ENCODE measurements at regions not wholly inside any gene's neighbourhood (a gene's known extent, or its start where the extent isn't known, plus 50 kb on each side); places are given as distances from the start of the nearest gene placed in this dataset.
"Not testable (repeated sequence)": the region's sequence is repeated elsewhere in the genome, so short reads cannot be mapped to it uniquely, and the experiment has no call there.

- DNase-seq (ENCODE audit: low spot score in 2 of 2, unreplicated experiment in 2 of 2): no peak
- Mint-ChIP-seq H3K4me3 (no peak overlapping the region), H3K9me3 (peaks cover 56% of the 10 kb centered on the region), H3K4me1 (no peaks in the 10 kb centered on the region), H3K36me3 (peaks cover 2% of the 10 kb centered on the region), H3K27me3 (ENCODE audit: low read depth) (no peaks in the 10 kb centered on the region), H3K27ac (no peak overlapping the region)
- TF ChIP-seq, protein P1, sequence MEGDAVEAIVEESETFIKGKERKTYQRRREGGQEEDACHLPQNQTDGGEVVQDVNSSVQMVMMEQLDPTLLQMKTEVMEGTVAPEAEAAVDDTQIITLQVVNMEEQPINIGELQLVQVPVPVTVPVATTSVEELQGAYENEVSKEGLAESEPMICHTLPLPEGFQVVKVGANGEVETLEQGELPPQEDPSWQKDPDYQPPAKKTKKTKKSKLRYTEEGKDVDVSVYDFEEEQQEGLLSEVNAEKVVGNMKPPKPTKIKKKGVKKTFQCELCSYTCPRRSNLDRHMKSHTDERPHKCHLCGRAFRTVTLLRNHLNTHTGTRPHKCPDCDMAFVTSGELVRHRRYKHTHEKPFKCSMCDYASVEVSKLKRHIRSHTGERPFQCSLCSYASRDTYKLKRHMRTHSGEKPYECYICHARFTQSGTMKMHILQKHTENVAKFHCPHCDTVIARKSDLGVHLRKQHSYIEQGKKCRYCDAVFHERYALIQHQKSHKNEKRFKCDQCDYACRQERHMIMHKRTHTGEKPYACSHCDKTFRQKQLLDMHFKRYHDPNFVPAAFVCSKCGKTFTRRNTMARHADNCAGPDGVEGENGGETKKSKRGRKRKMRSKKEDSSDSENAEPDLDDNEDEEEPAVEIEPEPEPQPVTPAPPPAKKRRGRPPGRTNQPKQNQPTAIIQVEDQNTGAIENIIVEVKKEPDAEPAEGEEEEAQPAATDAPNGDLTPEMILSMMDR (IDR thresholded peaks at IDR 0.05; ENCODE audit: unreplicated experiment): no peak
Measured at GRCh38 chr6:19245656-19246055, 591.5 kb upstream of the ID4 start.

DNA sequence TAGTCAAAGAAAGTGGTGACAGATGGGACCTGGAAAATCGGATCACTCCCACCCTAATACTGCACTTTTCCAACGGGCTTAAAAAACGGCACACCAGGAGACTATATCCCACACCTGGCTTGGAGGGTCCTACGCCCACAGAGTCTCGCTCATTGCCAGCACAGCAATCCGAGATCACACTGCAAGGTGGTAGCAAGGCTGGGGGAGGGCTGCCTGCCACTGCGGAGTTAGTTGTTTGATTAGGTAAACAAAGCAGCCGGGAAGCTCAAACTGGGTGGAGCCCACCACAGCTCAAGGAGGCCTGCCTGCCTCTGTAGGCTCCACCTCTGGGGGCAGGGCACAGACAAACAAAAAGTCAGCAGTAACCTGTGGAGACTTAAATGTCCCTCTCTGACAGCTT is 590.0 kb upstream of the ID4 start:
- H3K4me3 Mint-ChIP-seq; H3K36me3 Mint-ChIP-seq; H3K4me1 Mint-ChIP-seq; DNase-seq (ENCODE audit: low spot score in 2 of 2, unreplicated experiment in 2 of 2); H3K27me3 Mint-ChIP-seq (ENCODE audit: low read depth); H3K27ac Mint-ChIP-seq: not testable (repeated sequence)
- peaks cover 43% of the 10 kb centered on the region for H3K9me3 Mint-ChIP-seq

GRCh38 chr6:19256123-19256522 is 581.0 kb upstream of the ID4 start:
- not testable (repeated sequence) for H3K36me3 Mint-ChIP-seq; H3K27me3 Mint-ChIP-seq (ENCODE audit: low read depth); DNase-seq (ENCODE audit: low spot score in 2 of 2, unreplicated experiment in 2 of 2); H3K4me3 Mint-ChIP-seq; H3K4me1 Mint-ChIP-seq; H3K27ac Mint-ChIP-seq
- peaks cover 22% of the 10 kb centered on the region for H3K9me3 Mint-ChIP-seq

- H3K9me3 Mint-ChIP-seq: no peaks in the 10 kb centered on the region
- no peaks in the 10 kb centered on the region for H3K27me3 Mint-ChIP-seq (ENCODE audit: low read depth)
- no peak for DNase-seq (ENCODE audit: low spot score in 2 of 2, unreplicated experiment in 2 of 2)
- no peak overlapping the region for H3K4me3 Mint-ChIP-seq
- H3K27ac Mint-ChIP-seq: no peak overlapping the region
- TF ChIP-seq, protein P1 (IDR thresholded peaks at IDR 0.05; ENCODE audit: unreplicated experiment): no peak
- no peaks in the 10 kb centered on the region for H3K36me3 Mint-ChIP-seq
- H3K4me1 Mint-ChIP-seq: no peaks in the 10 kb centered on the region
Measured at GRCh38 chr6:19261642-19262041, 575.5 kb upstream of the ID4 start.

GRCh38 chr6:19268117-19268516 is 569.1 kb upstream of the ID4 start:
- Mint-ChIP-seq H3K27me3 (ENCODE audit: low read depth) (no peaks in the 10 kb centered on the region), H3K4me3 (no peak overlapping the region), H3K9me3 (peaks cover 18% of the 10 kb centered on the region), H3K27ac (no peak overlapping the region), H3K36me3 (peaks cover 3% of the 10 kb centered on the region), H3K4me1 (peaks cover 7% of the 10 kb centered on the region)
- DNase-seq (ENCODE audit: low spot score in 2 of 2, unreplicated experiment in 2 of 2): no peak
- TF ChIP-seq, protein P1 (IDR thresholded peaks at IDR 0.05; ENCODE audit: unreplicated experiment): no peak

- H3K27me3 Mint-ChIP-seq (ENCODE audit: low read depth): no peaks in the 10 kb centered on the region
Measured at GRCh38 chr6:19268718-19269117, 568.5 kb upstream of the ID4 start.

More at GRCh38 chr6:19268718-19269117, 568.5 kb upstream of the ID4 start:
- no peak for DNase-seq (ENCODE audit: low spot score in 2 of 2, unreplicated experiment in 2 of 2)
- H3K36me3 Mint-ChIP-seq: peaks cover 3% of the 10 kb centered on the region
- H3K4me3 Mint-ChIP-seq: no peak overlapping the region
- peaks cover 21% of the 10 kb centered on the region for H3K9me3 Mint-ChIP-seq
- peaks cover 7% of the 10 kb centered on the region for H3K4me1 Mint-ChIP-seq
- TF ChIP-seq, protein P1 (IDR thresholded peaks at IDR 0.05; ENCODE audit: unreplicated experiment): no peak
- H3K27ac Mint-ChIP-seq: no peak overlapping the region
